Activated naive CD4-positive, alpha-beta T cell treated with anti-CD3 and anti-CD28 coated beads for 36 hours (primary cell): ENCODE measurements at regions not wholly inside any gene's neighbourhood (a gene's known extent, or its start where the extent isn't known, plus 50 kb on each side); places are given as distances from the start of the nearest gene placed in this dataset.

Source experiments
- CTCF ChIA-PET: fragments of 350-600 bp; sonication (Branson Sonifier 250); formaldehyde crosslinking; loops from one replicate; lab custom pipeline; 2021; ENCODE audit warnings: antibody characterized with exemption; lab: Charles Lee
- DNase-seq: peaks from one replicate; pipeline ENCODE4 v3.0.0-alpha.2; 2020
- H3K27ac Mint-ChIP-seq: one replicate; pipeline ENCODE4 v1.8.0; 2021; ENCODE audit warnings: mild to moderate bottlenecking, mixed read lengths
- H3K27me3 Mint-ChIP-seq: one replicate; pipeline ENCODE4 v1.8.0; 2021; ENCODE audit warnings: low read depth, mixed read lengths
- H3K36me3 Mint-ChIP-seq: one replicate; pipeline ENCODE4 v1.8.0; 2021; ENCODE audit warnings: low read depth, mixed read lengths
- H3K4me1 Mint-ChIP-seq: one replicate; pipeline ENCODE4 v1.8.0; 2021; ENCODE audit warnings: low read depth, mixed read lengths
- H3K4me3 Mint-ChIP-seq: one replicate; pipeline ENCODE4 v1.8.0; 2021; ENCODE audit warnings: mild to moderate bottlenecking, moderate library complexity, mixed read lengths
- H3K9me3 Mint-ChIP-seq: one replicate; pipeline ENCODE4 v1.8.0; 2021; ENCODE audit warnings: mixed read lengths
- intact Hi-C: fragments of 100-400 bp; cut with micrococcal nuclease; formaldehyde crosslinking; loops from one replicate; pipeline ENCODE4 v1.15.1; 2023

DNA sequence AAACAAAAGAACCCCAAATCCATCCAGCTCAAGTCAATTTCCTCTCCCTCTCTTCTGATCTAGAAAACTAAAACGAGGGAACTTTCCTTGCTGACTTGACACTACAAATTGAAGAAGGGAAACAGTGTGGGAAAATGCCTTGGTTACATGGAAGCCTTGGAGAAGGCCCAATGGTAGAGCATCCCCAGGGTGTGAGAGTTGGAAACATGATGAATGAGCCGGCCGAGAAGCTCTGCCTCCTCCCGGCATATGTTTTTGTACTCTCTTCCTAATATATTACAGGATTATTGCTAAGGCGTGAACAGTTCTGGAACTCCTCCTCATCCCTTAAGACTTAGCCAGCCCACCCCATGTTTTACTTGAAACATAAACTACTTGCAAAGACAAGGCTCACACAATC lies 618.2 kb upstream of the MGMT start:
- H3K27me3 Mint-ChIP-seq, result peaks cover 3% of the 10 kb centered on the region
- intact Hi-C loops, result no loop called here
- CTCF ChIA-PET, result no interaction called here
- H3K9me3 Mint-ChIP-seq, result no peaks in the 10 kb centered on the region
- DNase-seq, result no peak
- H3K27ac Mint-ChIP-seq, result no peak overlapping the region
- H3K36me3 Mint-ChIP-seq, result no peaks in the 10 kb centered on the region
- no peaks in the 10 kb centered on the region for H3K4me1 Mint-ChIP-seq
- H3K4me3 Mint-ChIP-seq, result no peak overlapping the region

DNA sequence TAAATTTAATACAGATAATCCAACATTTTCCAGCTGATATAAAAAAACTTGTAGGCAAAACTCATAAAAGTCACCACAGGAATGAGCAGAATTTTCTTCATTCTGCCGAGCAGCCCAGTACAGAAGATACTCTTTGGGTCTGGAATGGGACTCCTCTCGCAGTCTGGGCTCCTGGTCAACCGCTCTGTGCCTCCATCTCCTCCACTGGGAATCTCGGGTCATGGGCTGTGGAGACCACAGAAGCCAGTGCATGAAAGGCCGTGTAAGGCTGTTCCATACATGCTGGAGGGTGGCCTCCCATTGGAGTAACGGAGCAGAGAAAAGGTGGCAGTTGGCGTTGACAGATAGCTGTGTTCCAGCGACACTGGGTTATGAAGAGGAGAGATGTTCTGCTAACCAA lies 616.4 kb upstream of the MGMT start:
- Mint-ChIP-seq H3K9me3 (no peaks in the 10 kb centered on the region), H3K27ac (no peak overlapping the region), H3K4me3 (no peak overlapping the region), H3K27me3 (peaks cover 3% of the 10 kb centered on the region), H3K4me1 (no peaks in the 10 kb centered on the region), H3K36me3 (no peaks in the 10 kb centered on the region)
- intact Hi-C loops, result no loop called here
- CTCF ChIA-PET, result no interaction called here
- DNase-seq, result no peak

DNA sequence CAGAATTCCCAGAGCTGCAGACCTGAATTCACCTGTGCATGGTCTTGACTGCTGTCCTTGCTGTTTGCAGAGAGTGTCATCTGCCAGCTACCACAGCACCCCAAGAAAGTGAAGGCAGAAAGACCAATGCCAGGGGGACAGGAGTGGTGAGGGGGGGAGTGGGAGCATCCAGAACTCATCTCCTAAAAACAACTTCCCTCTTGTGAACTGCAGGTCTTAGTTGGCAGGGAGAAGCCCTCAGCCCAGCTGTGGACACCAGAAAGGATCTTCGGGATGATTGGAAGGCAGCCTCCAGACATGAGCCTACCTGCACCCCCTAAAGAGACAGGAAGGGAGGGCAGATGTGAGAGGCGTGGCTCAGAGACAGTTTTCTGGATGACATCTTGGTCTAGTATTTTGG lies 615.8 kb upstream of the MGMT start:
- no peak overlapping the region for H3K27ac Mint-ChIP-seq
- no peak overlapping the region for H3K4me3 Mint-ChIP-seq
- CTCF ChIA-PET, result no interaction called here
- no peaks in the 10 kb centered on the region for H3K9me3 Mint-ChIP-seq
- H3K4me1 Mint-ChIP-seq, result no peaks in the 10 kb centered on the region
- peaks cover 3% of the 10 kb centered on the region for H3K27me3 Mint-ChIP-seq
- no peak for DNase-seq
- intact Hi-C loops, result no loop called here
- H3K36me3 Mint-ChIP-seq, result no peaks in the 10 kb centered on the region

DNA sequence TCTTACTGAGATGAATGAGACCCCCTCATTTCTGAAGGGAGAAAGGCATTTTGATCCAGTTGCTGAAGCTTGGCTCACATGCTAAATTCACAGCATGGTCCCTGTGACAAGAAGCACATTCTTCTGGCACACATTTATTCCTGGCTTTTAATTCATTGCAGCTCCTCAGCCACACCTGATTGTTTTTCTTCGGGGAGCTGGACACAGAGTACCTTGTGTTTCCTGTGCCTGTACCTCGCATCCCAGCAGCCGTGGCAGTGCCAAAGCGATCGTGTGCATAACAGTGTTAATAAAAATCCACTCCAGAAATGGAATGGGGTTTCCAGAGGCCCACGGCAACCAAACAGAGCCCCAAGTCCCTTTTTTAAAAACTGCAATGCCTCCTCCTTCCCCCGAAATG lies 615.3 kb upstream of the MGMT start:
- H3K27ac Mint-ChIP-seq, result no peak overlapping the region
- H3K4me1 Mint-ChIP-seq, result no peaks in the 10 kb centered on the region
- DNase-seq, result no peak
- no peak overlapping the region for H3K4me3 Mint-ChIP-seq
- no peaks in the 10 kb centered on the region for H3K36me3 Mint-ChIP-seq
- H3K9me3 Mint-ChIP-seq, result no peaks in the 10 kb centered on the region
- H3K27me3 Mint-ChIP-seq, result peaks cover 3% of the 10 kb centered on the region
- CTCF ChIA-PET, result no interaction called here
- intact Hi-C loops, result no loop called here

DNA sequence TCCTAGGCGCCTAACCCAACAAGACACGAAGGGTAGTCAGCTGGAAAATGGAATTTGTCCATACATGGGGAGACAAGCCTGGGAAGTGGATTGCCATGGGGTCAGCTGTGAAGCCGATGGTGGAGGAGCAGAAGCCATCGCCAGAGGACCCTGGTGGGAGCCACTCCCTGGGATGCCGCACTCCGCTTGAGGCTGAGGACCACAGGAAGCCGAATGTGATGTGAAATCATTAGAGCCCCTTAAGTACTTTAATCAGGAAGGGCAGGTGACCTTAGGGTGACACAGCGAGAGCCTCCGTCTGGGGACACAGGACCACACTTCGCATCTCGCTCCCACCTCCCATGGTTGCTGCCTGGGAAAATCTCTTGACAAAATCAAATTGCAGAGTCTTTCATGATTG lies 614.6 kb upstream of the MGMT start:
- DNase-seq, result no peak
- H3K9me3 Mint-ChIP-seq, result no peaks in the 10 kb centered on the region
- H3K36me3 Mint-ChIP-seq, result no peaks in the 10 kb centered on the region
- CTCF ChIA-PET, result no interaction called here
- H3K27me3 Mint-ChIP-seq, result peaks cover 3% of the 10 kb centered on the region
- no peak overlapping the region for H3K4me3 Mint-ChIP-seq
- intact Hi-C loops, result no loop called here
- no peaks in the 10 kb centered on the region for H3K4me1 Mint-ChIP-seq
- no peak overlapping the region for H3K27ac Mint-ChIP-seq

DNA sequence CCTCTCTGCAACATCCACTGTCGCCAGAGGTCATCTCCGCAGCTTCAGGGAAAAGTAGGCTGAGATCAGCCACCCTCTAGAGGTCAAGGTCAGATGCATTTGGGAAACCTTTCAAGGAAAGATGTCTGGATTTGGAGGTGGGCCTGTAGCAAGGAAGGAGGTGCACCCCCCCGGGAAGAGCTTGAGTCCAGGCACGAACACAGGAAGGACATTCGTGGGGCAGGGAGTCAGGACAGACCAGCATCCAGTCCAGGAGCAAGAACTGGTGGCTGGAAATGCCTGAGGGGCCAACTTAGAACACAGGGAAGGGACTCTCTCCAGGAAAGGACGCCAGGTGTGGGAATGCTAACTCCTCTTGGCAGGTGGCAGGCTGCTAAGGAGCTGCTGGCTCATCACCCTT lies 614.1 kb upstream of the MGMT start:
- Mint-ChIP-seq H3K27me3 (peaks cover 3% of the 10 kb centered on the region), H3K4me3 (no peak overlapping the region), H3K4me1 (no peaks in the 10 kb centered on the region), H3K36me3 (no peaks in the 10 kb centered on the region), H3K9me3 (no peaks in the 10 kb centered on the region), H3K27ac (no peak overlapping the region)
- no peak for DNase-seq
- CTCF ChIA-PET, result no interaction called here
- intact Hi-C loops, result no loop called here

DNA sequence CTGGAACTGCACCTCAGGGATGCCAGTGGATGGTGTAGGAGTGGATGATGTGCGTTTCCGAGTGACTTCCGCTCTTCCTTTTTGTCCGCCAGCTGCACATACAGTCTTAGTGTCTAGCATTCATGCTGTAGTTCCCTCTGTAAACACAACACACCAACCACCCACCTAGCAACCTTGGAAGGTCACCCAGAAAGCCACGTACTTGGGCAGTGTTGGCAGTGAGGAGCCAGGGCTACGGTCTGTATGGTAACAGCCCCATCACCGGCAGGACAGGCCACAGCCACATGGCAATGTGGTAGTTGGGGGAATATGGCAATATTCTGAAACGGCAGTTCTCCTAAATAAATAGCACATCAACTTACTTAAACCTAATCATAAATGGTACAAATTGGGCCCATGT lies 613.5 kb upstream of the MGMT start:
- CTCF ChIA-PET, result no interaction called here
- intact Hi-C loops, result no loop called here
- H3K9me3 Mint-ChIP-seq, result no peaks in the 10 kb centered on the region

DNA sequence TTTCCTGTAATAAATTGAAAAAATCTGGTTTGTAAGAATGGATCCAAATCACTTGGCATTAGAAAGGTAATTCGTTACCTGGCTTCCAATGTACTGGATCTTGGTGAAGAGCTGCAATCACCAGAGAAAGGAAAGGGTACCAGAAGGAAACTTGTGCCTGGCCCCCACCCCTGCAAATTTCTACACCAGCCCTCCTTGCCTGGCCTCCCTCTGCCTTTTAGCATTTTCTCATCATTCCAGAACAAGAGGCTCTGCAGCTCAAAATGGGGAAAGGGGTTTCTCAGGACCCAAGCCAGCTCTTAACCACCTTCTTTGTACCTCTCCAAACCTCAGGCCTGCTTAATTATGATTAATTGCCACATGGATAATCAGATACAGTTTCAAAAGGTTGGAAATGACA lies 612.8 kb upstream of the MGMT start:
- H3K27ac Mint-ChIP-seq, result no peak overlapping the region
- H3K4me1 Mint-ChIP-seq, result no peaks in the 10 kb centered on the region
- peaks cover 3% of the 10 kb centered on the region for H3K27me3 Mint-ChIP-seq
- no peaks in the 10 kb centered on the region for H3K9me3 Mint-ChIP-seq
- no peaks in the 10 kb centered on the region for H3K36me3 Mint-ChIP-seq
- CTCF ChIA-PET, result no interaction called here
- no peak overlapping the region for H3K4me3 Mint-ChIP-seq
- DNase-seq, result no peak
- intact Hi-C loops, result no loop called here

More for the DNA sequence above, 613.5 kb upstream of the MGMT start:
- Mint-ChIP-seq H3K36me3 (no peaks in the 10 kb centered on the region), H3K4me1 (no peaks in the 10 kb centered on the region), H3K4me3 (no peak overlapping the region), H3K27ac (no peak overlapping the region), H3K27me3 (peaks cover 3% of the 10 kb centered on the region)
- DNase-seq, result no peak

DNA sequence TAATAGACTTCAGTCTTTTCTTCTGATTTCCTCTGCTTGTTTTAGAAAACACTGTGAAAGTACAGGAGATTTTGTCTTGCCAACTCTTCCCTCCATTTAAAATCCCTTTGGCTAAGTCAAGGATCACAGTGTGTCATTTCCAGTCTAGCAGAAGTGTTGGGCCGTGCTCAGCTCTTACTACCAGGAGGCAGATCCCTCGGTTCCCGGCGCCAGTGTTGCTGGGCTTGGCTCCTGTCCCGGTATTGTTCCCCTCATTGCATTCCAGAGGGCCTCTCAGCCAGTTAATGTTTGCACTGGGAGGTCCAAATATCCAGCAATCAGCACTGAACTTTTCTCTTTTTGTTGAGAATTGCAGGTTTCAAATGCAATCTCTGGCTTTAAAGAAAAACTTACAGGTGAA lies 612.1 kb upstream of the MGMT start:
- Mint-ChIP-seq H3K9me3 (no peaks in the 10 kb centered on the region), H3K27ac (no peak overlapping the region), H3K36me3 (no peaks in the 10 kb centered on the region), H3K4me3 (no peak overlapping the region), H3K27me3 (peaks cover 3% of the 10 kb centered on the region), H3K4me1 (no peaks in the 10 kb centered on the region)
- CTCF ChIA-PET, result no interaction called here
- no peak for DNase-seq
- intact Hi-C loops, result no loop called here

DNA sequence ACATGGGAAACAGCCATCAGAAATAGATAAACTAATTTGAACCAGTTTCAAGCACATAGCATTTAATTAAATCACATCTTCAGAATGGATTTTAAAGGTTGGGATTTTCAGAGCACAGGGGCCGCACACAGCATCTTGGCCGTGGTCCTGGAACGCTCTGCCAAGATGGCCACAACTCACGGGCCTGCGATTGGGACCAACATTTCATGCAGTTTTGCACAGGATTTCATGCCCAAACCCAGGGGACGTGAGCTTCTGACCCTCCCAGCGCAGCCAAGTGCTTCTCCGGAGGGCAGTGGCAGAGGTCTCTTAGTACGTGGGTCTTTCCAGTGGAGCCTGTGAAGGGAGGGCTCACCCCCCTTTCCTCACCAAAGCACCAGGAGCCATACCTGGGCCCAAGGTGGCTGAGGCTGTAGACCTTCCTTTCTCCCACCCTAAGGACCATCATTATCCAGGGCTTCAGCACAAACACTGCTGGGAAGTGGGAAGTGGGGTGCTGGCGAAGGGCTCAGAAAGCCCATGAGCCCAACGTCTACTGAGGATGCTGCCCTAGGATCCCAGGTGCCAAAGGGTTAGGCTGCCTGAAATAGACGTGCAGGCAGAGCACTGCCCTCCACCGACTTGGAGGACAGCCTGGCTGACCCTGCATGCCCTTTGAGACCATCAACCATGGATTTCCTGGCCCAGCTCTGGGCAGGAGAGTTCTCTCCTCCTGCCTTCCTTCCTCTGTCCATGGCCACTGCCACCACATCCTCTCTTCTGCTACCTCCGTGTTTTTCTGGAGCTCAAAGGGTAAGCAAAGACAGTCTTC lies 611.2 kb upstream of the MGMT start:
- Mint-ChIP-seq H3K36me3 (no peaks in the 10 kb centered on the region), H3K4me3 (no peak overlapping the region), H3K27ac (no peak overlapping the region), H3K4me1 (no peaks in the 10 kb centered on the region), H3K27me3 (peaks cover 1% of the 10 kb centered on the region), H3K9me3 (no peaks in the 10 kb centered on the region)
- intact Hi-C loops, result no loop called here
- CTCF ChIA-PET, result no interaction called here
- DNase-seq, result no peak

DNA sequence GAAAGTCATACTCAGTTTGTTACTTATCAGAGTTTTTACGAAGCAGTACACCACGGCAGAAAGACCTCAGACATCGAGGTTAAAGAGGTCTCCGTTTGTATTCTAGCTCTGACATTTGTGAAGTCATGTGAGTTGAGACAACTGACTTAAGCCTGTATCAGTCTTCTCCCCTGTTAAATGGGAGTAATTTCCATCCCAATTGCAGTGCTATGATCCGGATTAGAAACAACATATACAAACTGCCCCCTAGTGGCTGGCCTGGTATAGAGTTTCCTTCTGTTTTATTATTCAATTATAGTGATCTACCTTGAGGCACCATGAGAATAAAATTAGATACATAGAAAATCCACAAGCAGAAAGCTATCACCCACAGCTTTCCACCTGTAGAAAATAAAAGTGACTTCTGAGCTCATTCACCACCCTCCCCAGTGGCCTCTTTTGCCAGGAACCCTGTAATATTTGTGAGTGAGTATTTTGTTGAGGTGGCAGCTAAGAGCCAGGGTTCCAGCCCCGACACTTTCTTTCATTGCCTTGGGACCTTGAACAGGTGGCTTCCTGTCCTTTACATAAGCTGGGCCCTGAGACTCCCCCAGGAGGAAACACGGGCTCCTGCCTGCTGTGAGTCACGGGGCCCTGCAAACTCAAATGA lies 607.2 kb upstream of the MGMT start:
- intact Hi-C loops, result loop anchor here (2.0 to 5.0 kb wide), 2 partner anchors 228 to 595 kb away; no protein-coding TSS in a partner anchor
- CTCF ChIA-PET, result interaction anchor here (0.6 to 0.7 kb wide), 3 partner anchors 41 to 918 kb away, joined by 3 read pairs; no protein-coding TSS in a partner anchor
- H3K27me3 Mint-ChIP-seq, result peaks cover 2% of the 10 kb centered on the region
- peak; percentile 64 for DNase-seq
- no peak overlapping the region for H3K27ac Mint-ChIP-seq
- no peak overlapping the region for H3K4me3 Mint-ChIP-seq
- no peaks in the 10 kb centered on the region for H3K9me3 Mint-ChIP-seq
- no peaks in the 10 kb centered on the region for H3K36me3 Mint-ChIP-seq
- no peaks in the 10 kb centered on the region for H3K4me1 Mint-ChIP-seq

DNA sequence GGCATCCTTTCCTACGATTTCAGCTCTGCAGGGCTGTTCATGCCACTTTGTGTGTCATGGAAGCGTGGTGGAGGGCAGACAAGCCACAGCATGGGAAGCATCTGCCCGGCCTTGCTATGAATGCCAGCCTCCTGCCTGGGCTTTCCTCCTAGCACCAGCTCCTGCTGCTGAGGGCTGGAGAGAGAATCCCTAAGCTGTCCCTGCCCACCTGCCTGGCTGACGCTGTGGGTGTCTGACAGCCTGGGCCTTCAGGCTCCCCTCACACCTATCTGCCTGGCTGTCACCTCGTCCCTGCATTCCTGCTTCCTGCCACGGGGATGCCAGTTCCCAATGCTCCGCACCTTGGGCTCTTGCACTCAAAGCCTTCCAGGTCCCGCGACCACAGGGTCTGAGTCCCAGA lies 606.5 kb upstream of the MGMT start:
- CTCF ChIA-PET, result interaction anchor here (0.6 to 0.7 kb wide), 3 partner anchors 40 to 918 kb away, joined by 3 read pairs; no protein-coding TSS in a partner anchor
- Mint-ChIP-seq H3K36me3 (no peaks in the 10 kb centered on the region), H3K4me3 (no peak overlapping the region), H3K9me3 (no peaks in the 10 kb centered on the region), H3K4me1 (no peaks in the 10 kb centered on the region), H3K27me3 (peaks cover 2% of the 10 kb centered on the region), H3K27ac (no peak overlapping the region)
- no peak for DNase-seq
- intact Hi-C loops, result loop anchor here (5.0 kb wide), 1 partner anchor 228 kb away; no protein-coding TSS in a partner anchor
